ENCODE measurements at regions not wholly inside any gene's neighbourhood (a gene's known extent, or its start where the extent isn't known, plus 50 kb on each side); places are given as distances from the start of the nearest gene placed in this dataset.

GRCh38 chr7:119223930-119224329, 999.4 kb downstream of the ANKRD7 start:
- no peak for TF ChIP-seq CTCF (IDR thresholded peaks at IDR 0.05)
- no peak for TF ChIP-seq ZFX (IDR thresholded peaks at IDR 0.05; ENCODE audit: borderline replicate concordance)

Data from 22Rv1 (cell line).